GM21367 (cell line): ENCODE measurements at regions not wholly inside any gene's neighbourhood (a gene's known extent, or its start where the extent isn't known, plus 50 kb on each side); places are given as distances from the start of the nearest gene placed in this dataset.

Experiments
- ATAC-seq: cut with Tn5 transposase; IDR thresholded peaks from one replicate; pipeline ENCODE4 v1.9.1; 2021; ENCODE audit not compliant: unreplicated experiment

- no peak for ATAC-seq
Measured at GRCh38 chr2:160630801-160631590, 137.4 kb upstream of the RBMS1 start.

GRCh38 chr2:160632084-160632975 lies 138.7 kb upstream of the RBMS1 start:
- no peak for ATAC-seq

GRCh38 chr2:160634436-160634835 lies 140.8 kb upstream of the RBMS1 start:
- no peak for ATAC-seq

GRCh38 chr2:160635488-160635887 lies 141.9 kb upstream of the RBMS1 start:
- ATAC-seq: no peak

GRCh38 chr2:160639472-160639871 lies 145.9 kb upstream of the RBMS1 start:
- ATAC-seq: no peak

GRCh38 chr2:160646684-160647444 lies 153.3 kb upstream of the RBMS1 start:
- ATAC-seq: no peak

GRCh38 chr2:160647967-160648685 lies 154.5 kb upstream of the RBMS1 start:
- no peak for ATAC-seq

GRCh38 chr2:160649698-160650097 lies 156.1 kb upstream of the RBMS1 start:
- ATAC-seq: no peak

GRCh38 chr2:160650196-160651118 lies 156.8 kb upstream of the RBMS1 start:
- no peak for ATAC-seq

- ATAC-seq: no peak
Measured at GRCh38 chr2:160651416-160652200, 158.0 kb upstream of the RBMS1 start.

GRCh38 chr2:160652236-160652635 lies 158.6 kb upstream of the RBMS1 start:
- ATAC-seq: peak; percentile 80

- ATAC-seq: no peak
Measured at GRCh38 chr2:160657196-160657595, 163.6 kb upstream of the RBMS1 start.

- no peak for ATAC-seq
Measured at GRCh38 chr2:160658851-160659250, 165.2 kb upstream of the RBMS1 start.

- no peak for ATAC-seq
Measured at GRCh38 chr2:160660741-160661140, 167.1 kb upstream of the RBMS1 start.

- ATAC-seq: no peak
Measured at GRCh38 chr2:160664603-160665140, 171.1 kb upstream of the RBMS1 start.

GRCh38 chr2:160666154-160667060 lies 172.8 kb upstream of the RBMS1 start:
- peak; percentile 65 for ATAC-seq

- no peak for ATAC-seq
Measured at GRCh38 chr2:160667811-160668210, 174.2 kb upstream of the RBMS1 start.

- no peak for ATAC-seq
Measured at GRCh38 chr2:160670618-160671017, 177.0 kb upstream of the RBMS1 start.
